ENCODE measurements at regions not wholly inside any gene's neighbourhood (a gene's known extent, or its start where the extent isn't known, plus 50 kb on each side); places are given as distances from the start of the nearest gene placed in this dataset.

DNA sequence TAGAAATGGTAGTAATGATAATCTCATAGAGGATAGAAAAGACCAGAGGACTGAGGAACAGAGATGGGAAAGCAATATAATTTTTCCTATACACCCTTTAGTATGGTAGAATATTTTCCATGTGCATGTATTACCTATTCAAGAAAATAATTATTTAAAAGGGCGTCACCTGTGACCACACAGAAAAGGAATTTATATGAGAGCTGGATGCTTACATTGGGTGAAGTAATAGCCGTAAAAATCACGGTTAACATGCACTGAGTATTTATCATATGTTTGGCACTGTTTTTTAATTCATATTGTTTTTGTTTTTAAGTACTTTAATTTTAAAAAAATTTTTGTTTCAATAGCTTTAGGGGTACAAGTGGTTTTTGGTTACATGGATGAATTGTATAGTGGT is 195.1 kb downstream of the IPMK start:
- DNase-seq (ENCODE audit: low read depth in 2 of 2), result no peak
- TF ChIP-seq, protein P1, sequence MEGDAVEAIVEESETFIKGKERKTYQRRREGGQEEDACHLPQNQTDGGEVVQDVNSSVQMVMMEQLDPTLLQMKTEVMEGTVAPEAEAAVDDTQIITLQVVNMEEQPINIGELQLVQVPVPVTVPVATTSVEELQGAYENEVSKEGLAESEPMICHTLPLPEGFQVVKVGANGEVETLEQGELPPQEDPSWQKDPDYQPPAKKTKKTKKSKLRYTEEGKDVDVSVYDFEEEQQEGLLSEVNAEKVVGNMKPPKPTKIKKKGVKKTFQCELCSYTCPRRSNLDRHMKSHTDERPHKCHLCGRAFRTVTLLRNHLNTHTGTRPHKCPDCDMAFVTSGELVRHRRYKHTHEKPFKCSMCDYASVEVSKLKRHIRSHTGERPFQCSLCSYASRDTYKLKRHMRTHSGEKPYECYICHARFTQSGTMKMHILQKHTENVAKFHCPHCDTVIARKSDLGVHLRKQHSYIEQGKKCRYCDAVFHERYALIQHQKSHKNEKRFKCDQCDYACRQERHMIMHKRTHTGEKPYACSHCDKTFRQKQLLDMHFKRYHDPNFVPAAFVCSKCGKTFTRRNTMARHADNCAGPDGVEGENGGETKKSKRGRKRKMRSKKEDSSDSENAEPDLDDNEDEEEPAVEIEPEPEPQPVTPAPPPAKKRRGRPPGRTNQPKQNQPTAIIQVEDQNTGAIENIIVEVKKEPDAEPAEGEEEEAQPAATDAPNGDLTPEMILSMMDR (IDR thresholded peaks at IDR 0.05; ENCODE audit: low read depth, low read length), result no peak
- no peak overlapping the region for H3K4me3 ChIP-seq (replicated peaks in 1 of 2; ENCODE audit: low read depth in 2 of 2, low read length in 2 of 2)

GRCh38 chr10:58070956-58071355 is 196.7 kb downstream of the IPMK start:
- TF ChIP-seq, protein P1 (IDR thresholded peaks at IDR 0.05; ENCODE audit: low read depth, low read length), result no peak
- DNase-seq (ENCODE audit: low read depth in 2 of 2), result no peak
- no peak overlapping the region for H3K4me3 ChIP-seq (replicated peaks in 1 of 2; ENCODE audit: low read depth in 2 of 2, low read length in 2 of 2)

- TF ChIP-seq, protein P1 (IDR thresholded peaks at IDR 0.05; ENCODE audit: low read depth, low read length), result no peak
- no peak overlapping the region for H3K4me3 ChIP-seq (replicated peaks in 1 of 2; ENCODE audit: low read depth in 2 of 2, low read length in 2 of 2)
- no peak for DNase-seq (ENCODE audit: low read depth in 2 of 2)
Measured at GRCh38 chr10:58068809-58069208, 198.9 kb downstream of the IPMK start.

- TF ChIP-seq, protein P1 (IDR thresholded peaks at IDR 0.05; ENCODE audit: low read depth, low read length), result no peak
- DNase-seq (ENCODE audit: low read depth in 2 of 2), result no peak
- no peak overlapping the region for H3K4me3 ChIP-seq (replicated peaks in 1 of 2; ENCODE audit: low read depth in 2 of 2, low read length in 2 of 2)
Measured at GRCh38 chr10:58066979-58067378, 200.7 kb downstream of the IPMK start.

GRCh38 chr10:58066126-58066525 is 201.6 kb downstream of the IPMK start:
- TF ChIP-seq, protein P1 (IDR thresholded peaks at IDR 0.05; ENCODE audit: low read depth, low read length), result no peak
- no peak overlapping the region for H3K4me3 ChIP-seq (replicated peaks in 1 of 2; ENCODE audit: low read depth in 2 of 2, low read length in 2 of 2)
- DNase-seq (ENCODE audit: low read depth in 2 of 2), result no peak

- no peak overlapping the region for H3K4me3 ChIP-seq (replicated peaks in 1 of 2; ENCODE audit: low read depth in 2 of 2, low read length in 2 of 2)
- no peak for DNase-seq (ENCODE audit: low read depth in 2 of 2)
- TF ChIP-seq, protein P1 (IDR thresholded peaks at IDR 0.05; ENCODE audit: low read depth, low read length), result no peak
Measured at GRCh38 chr10:58065529-58065815, 202.2 kb downstream of the IPMK start.

GRCh38 chr10:58064714-58065528 is 202.8 kb downstream of the IPMK start:
- H3K4me3 ChIP-seq (replicated peaks in 1 of 2; ENCODE audit: low read depth in 2 of 2, low read length in 2 of 2), result no peak overlapping the region
- TF ChIP-seq, protein P1 (IDR thresholded peaks at IDR 0.05; ENCODE audit: low read depth, low read length), result peak; percentile 89
- DNase-seq (ENCODE audit: low read depth in 2 of 2), result peak; percentile 73 to 81
